Epithelial cell of proximal tubule (primary cell): ENCODE measurements at regions not wholly inside any gene's neighbourhood (a gene's known extent, or its start where the extent isn't known, plus 50 kb on each side); places are given as distances from the start of the nearest gene placed in this dataset.
"Not testable (repeated sequence)": the region's sequence is repeated elsewhere in the genome, so short reads cannot be mapped to it uniquely, and the experiment has no call there.

Source experiments
- DNase-seq: peaks from one replicate; pipeline ENCODE4 v3.0.0-alpha.2; 2011; ENCODE audit warnings: low read depth
- H3K4me3 ChIP-seq: 2 replicates; pipeline ENCODE4 v1.5.1; 2011; ENCODE audit warnings: low read depth, mild to moderate bottlenecking, low read length
- TF ChIP-seq, protein P1 (sequence below): conservative IDR thresholded peaks from 2 replicates; pipeline ENCODE4 v1.5.1; 2012; ENCODE audit warnings: low read depth, mild to moderate bottlenecking, low read length

DNA sequence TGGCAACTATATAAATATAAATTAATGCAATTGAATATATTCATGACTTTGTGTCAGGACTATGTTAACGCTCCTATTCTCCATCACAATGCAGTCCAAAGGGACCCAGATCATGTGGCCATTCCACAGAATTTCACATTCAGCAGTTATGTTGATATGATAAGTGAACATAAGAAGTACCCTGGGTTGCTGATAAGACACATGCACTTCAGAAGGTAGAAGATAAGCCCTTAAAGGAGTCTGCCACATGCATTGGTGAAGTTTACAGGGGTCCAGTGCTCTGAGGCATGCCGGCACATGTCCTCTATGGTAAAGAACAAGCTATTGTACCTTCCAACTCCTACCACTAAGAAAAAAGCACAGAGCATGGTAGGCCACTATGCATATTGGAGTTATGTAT lies 76.4 kb downstream of the PHAX start:
- H3K4me3 ChIP-seq: no peak overlapping the region
- TF ChIP-seq, protein P1, sequence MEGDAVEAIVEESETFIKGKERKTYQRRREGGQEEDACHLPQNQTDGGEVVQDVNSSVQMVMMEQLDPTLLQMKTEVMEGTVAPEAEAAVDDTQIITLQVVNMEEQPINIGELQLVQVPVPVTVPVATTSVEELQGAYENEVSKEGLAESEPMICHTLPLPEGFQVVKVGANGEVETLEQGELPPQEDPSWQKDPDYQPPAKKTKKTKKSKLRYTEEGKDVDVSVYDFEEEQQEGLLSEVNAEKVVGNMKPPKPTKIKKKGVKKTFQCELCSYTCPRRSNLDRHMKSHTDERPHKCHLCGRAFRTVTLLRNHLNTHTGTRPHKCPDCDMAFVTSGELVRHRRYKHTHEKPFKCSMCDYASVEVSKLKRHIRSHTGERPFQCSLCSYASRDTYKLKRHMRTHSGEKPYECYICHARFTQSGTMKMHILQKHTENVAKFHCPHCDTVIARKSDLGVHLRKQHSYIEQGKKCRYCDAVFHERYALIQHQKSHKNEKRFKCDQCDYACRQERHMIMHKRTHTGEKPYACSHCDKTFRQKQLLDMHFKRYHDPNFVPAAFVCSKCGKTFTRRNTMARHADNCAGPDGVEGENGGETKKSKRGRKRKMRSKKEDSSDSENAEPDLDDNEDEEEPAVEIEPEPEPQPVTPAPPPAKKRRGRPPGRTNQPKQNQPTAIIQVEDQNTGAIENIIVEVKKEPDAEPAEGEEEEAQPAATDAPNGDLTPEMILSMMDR: no peak
- no peak for DNase-seq

DNA sequence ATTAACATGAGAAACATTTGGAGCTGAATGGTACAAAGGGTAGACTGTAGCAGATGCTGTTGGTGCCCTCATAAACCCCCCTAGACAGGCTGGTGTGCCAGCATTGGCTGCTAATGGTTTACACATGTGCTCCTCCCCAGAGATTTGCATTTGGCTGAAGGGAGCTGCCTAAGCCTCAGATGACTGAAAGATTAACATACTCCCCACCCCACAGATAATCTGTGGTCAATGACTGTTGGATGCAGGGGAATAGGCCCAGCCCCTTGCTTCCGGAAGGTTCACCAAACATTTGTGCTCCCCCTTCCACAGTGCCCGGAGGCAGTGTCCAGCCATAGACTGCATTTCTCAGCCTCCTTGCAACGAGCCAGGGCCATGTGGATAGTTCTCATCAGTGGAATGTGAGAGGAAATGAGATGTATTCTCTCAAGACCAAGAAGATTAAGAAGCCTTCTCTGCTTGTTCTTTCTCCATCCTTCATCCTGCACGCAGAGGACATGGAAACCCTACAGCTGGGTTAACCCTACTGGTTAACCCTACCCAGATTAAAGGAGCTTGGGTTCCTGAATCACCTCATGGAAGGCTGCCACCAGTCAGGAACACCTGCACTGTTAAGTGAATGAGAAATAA lies 79.6 kb downstream of the PHAX start:
- no peak for DNase-seq
- H3K4me3 ChIP-seq: no peak overlapping the region
- TF ChIP-seq, protein P1: no peak

DNA sequence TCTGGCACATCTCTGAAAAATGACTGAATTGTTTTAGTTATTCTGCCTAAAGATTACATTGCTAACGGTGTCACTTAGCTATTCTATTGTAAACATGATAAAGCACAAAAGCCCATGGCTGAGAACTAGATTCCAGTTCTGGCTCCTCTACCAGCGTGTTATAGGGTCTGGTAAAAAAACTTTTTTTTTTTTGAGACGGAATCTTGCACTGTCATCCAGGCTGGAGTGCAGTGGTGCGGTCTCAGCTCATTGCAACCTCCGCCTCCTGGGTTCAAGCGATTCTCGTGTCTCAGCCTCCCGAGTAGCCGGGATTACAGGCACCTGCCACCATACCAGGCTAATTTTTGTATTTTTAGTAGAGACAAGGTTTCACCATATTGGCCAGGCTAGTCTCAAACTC lies 80.6 kb downstream of the PHAX start:
- DNase-seq, H3K4me3 ChIP-seq: not testable (repeated sequence)

DNA sequence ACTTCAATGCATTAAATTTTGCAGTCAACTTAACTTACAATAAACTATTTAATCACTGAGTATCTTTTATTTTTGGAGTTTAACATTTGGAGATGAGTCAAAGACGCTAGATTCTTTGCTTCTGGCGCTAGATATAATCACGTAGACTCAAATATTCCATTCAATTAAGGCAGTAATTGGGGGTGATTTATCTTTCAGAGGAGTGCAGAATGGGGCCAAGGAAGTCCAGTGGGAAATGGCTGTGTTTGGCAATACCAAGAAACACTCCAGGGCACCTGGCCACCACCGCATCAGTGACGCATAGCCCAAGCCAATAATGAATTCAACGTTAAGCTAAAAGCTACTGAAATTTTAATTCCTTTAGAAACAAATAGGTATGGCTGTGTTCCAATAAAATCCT lies 81.2 kb downstream of the PHAX start:
- TF ChIP-seq, protein P1: no peak
- no peak overlapping the region for H3K4me3 ChIP-seq
- no peak for DNase-seq

DNA sequence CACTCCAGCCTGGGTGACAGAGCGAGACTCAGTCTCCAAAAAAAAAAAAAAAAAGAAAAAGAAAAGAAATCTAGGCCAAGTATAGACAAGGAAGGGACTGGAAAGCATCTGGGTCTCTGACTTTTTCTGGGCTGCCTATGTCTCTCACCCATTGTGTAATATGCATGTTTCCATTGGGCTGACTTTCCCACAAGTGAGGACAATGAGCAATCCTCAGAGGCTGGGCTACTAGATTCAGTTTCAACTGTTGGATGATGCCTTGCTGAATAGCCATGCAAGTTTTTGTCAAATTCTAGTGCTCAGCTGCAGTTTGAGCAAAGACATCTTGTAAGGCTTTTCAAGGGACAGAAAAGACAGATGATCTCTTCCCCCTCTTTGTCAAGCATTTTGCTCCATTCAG lies 82.1 kb downstream of the PHAX start:
- no peak overlapping the region for H3K4me3 ChIP-seq
- no peak for DNase-seq
- TF ChIP-seq, protein P1: no peak

DNA sequence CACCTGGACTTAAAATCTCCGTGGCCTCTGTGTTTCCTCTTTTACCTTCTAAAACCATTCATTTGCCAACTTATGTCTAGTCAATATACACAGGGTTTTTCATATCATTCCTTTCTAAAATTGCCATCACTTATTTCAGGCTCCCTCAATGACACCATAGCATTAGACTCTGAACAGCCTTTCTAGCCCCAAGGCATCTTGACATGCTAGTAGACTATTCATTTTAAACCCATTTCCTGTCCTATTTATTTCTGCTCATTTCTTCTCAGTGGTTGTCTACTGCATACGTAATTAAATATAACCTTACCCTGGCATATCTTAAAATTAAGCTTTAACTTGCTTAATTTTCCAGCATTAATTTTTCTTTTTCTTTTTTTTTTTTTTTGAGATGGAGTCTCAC lies 83.2 kb downstream of the PHAX start:
- TF ChIP-seq, protein P1: no peak
- H3K4me3 ChIP-seq: no peak overlapping the region
- DNase-seq: no peak

DNA sequence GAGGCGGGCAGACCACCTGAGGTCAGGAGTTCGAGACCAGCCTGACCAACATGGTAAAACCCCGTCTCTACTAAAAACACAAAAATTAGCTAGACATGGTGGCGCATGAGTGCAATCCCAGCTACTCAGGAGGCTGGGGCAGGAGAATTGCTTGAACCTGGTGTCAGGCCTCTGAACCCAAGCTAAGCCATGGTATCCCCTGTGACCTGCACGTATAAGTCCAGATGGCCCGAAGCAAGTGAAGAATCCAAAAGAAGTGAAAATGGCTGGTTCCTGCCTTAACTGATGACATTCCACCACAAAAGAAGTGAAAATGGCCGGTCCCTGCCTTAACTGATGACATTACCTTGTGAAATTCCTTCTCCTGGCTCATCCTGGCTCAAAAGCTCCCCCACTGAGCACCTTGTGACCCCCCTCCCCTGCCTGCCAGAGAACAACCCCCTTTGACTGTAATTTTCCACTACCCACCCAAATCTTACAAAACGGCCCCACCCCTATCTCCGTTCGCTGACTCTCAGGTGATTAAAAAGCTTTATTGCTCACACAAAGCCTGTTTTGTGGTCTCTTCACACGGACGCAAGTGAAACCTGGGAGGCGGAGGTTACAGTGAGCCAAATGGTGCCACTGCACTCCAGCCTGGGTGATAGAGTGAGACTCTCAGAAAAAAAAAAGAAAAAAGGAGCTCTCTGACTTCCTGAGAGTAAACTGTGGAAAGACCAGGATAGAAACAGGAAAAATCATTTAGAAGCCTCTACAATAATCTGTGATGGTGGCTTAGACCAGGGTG lies 84.1 kb downstream of the PHAX start:
- DNase-seq, H3K4me3 ChIP-seq: not testable (repeated sequence)
